ENCODE measurements at regions not wholly inside any gene's neighbourhood (a gene's known extent, or its start where the extent isn't known, plus 50 kb on each side); places are given as distances from the start of the nearest gene placed in this dataset.

GRCh38 chr4:10747186-10747585 is 62.6 kb upstream of the CLNK start:
- DNase-seq (ENCODE audit: low spot score) = no peak

- DNase-seq (ENCODE audit: low spot score) = peak; percentile 34
Observed at GRCh38 chr4:10746371-10747171, 62.0 kb upstream of the CLNK start.

DNA sequence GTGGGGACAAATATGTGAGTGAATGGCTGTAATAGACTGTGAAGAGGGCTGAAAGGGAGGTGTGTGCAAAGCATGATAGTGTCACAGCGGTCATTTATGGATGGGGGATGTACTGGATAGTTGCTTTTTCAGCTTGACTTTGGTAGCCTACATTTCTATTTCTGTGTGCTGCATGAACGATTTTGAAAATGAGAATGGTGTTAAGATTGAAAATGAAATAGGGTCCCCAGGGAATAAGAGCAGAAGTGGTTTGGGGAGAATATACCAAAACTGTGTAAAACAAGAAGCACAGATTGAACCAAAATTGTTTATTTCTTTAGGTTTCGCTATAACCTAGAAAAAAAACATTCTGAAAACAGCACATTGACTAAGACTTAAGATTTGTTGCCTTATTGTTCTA is 58.8 kb upstream of the CLNK start:
- DNase-seq (ENCODE audit: low spot score) = no peak

GRCh38 chr4:10741961-10742699 is 57.6 kb upstream of the CLNK start:
- DNase-seq (ENCODE audit: low spot score) = no peak

DNA sequence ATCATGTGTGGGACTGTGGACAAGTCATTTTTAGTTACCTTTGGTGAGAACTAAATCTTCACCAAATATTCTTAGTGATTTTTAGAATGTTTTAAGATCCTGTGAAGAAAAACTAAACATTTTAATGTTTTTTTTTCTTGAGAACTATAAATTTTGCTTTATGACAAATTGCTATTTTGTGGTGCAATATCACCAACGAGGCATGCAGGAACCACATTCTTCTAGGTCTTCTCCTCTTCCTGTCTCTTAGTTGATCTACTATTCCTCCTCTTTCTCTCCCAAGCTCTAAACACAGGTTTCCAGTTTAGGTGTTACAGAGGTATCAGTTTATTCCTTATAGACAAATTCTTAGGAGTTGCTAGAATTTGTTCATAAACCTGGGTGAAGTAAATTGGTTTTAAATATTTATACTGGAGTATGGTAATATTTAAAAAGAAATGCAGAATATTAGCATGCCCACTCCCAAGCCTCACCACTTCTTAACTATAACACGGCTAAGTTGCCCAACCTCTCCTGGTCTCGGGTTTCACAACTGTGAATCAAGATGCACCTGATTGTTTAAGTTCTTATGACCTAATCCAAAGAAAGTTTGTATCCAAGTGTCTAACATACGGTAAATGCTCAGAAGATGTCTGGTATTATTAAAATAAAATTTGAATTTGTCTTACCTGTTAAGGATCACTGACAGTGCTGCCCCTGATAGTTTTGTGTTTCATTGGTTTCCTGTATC is 56.5 kb upstream of the CLNK start:
- no peak for DNase-seq (ENCODE audit: low spot score)

DNA sequence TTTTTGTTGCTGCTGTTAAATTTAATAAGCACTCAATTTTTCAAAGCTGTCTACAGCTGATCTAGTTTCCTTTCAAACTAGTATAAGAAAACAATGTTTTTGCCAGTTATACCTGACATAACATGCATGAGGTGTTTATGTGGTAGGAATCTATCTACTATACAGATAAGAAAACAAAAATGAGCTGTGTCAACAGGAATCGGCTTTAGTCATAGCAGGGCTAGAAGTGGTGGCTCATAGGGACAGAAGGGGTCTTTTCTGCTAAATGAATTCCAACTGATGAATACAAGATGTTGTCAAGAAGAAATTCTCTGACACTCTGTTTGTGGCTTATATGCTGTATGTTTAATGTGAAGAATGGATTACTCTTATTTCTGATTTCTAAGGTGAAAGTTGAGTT is 55.7 kb upstream of the CLNK start:
- DNase-seq (ENCODE audit: low spot score) = no peak

DNA sequence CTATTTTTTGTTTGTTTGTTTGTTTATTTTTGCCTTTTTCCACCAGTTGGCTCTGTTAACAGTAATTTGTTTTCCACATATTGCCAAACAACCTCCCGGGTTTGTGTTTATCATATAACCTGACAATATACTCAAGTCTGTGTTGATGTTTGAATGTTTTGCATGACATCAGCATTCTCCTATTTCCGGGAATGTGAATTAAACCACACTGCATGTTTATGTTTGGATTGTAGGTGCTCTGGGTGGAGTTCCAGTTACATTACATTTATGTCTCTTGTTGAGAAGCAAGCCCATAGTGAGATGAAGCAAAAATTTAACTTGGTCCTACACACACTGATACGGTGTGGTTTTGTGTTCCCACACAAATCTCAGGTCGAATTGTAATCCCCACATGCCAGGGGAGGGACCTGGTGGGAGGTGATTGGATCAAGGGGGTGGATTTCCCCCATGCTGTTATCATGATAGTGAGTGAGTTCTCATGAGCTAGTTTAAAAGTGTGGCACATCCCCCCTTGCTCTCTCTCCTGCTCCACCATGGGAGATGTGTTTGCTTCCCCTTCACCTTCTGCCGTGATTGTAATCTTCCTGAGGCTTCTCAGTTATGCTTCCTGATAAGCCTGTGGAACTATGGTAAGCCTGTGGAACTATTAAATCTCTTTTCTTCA is 54.4 kb upstream of the CLNK start:
- peak; percentile 86 for DNase-seq (ENCODE audit: low spot score)

GRCh38 chr4:10737337-10737736 is 52.8 kb upstream of the CLNK start:
- no peak for DNase-seq (ENCODE audit: low spot score)

DNA sequence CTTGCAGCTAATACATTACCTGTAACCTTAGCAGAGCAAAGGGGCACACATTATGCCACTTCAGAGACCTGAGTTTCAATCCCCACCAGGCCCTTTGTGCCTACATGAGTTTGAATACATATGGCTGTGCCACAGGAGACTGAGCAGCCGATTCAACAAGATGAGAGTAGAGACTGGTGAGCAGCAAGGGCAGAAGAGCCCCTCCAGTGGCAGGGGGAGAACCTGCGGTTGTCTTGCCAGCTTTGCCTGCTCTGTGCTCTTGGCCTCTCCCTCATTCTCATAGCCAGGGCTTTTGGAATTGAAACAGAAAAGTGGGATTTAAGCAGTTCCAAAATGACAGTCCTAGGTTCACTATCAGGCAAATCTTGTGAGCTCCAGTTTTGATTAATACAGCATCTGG is 52.3 kb upstream of the CLNK start:
- no peak for DNase-seq (ENCODE audit: low spot score)

GRCh38 chr4:10736266-10736665 is 51.7 kb upstream of the CLNK start:
- no peak for DNase-seq (ENCODE audit: low spot score)

DNA sequence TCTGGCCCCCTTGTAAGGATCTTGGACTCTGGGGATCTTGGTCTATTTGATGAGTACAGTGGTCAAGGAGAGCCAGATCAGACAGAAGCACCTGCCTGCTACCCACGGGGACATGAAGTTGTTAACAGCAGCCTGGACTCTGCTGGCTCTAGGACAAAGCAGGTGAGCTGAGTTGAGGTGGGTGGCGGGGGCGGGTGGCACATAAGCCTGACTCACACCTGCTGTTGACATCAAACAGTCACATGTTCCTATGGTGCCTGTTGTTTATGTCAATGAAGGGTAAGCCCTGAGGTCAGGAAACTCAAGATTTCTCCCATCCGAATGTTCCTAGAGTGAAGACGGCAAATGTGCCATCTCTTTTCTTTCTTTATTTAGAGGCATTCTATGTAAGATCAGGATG is 50.1 kb upstream of the CLNK start:
- no peak for DNase-seq (ENCODE audit: low spot score)

Data from H4 (cell line).